Endothelial cell of hepatic sinusoid (primary cell): ENCODE measurements at regions not wholly inside any gene's neighbourhood (a gene's known extent, or its start where the extent isn't known, plus 50 kb on each side); places are given as distances from the start of the nearest gene placed in this dataset.

Source experiments
- in situ Hi-C: cut with HindIII; loops from 2 replicates; pipeline ENCODE4 v1.10.0; 2017; ENCODE audit warnings: low sequenced_read_pairs

DNA sequence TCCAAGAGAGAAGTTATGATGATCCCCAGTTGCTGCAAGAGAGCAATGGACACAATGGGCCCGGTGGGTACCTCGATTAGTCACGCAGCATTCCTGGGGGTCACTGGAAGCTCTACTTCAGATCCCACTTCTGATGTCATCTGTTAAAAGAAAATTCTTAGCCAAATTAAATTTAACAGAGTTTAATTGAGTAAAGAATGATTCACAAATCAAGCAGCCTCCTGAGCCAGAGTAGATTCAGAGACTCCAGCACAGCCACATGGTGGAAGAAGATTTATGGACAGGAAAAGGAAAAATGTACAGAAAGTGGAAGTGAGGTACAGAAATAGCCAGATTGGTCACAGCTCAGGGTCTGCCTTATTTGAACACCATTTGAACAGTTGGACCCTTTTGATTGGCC, 107.5 kb downstream of the SPTSSA start:
- in situ Hi-C loops = no loop called here

DNA sequence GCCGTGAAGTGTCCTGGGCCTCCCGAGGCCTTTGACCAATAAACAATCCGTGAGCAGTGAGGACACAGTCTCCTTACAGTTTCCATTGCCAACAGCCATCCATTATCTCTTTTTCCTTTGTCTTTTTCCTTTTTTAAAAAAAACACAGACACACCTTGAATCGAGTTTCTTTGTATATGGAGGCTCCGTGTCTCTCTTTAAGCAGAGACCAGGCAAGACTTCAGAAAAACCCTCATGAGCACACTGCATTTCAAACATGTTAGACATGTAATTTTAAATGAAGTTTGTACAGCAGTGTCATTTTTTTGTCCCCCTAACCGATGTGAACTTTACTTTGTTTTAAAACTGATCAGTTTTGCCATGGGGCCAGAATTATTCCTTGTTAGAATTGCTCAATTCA, 111.1 kb downstream of the SPTSSA start:
- in situ Hi-C loops = no loop called here

DNA sequence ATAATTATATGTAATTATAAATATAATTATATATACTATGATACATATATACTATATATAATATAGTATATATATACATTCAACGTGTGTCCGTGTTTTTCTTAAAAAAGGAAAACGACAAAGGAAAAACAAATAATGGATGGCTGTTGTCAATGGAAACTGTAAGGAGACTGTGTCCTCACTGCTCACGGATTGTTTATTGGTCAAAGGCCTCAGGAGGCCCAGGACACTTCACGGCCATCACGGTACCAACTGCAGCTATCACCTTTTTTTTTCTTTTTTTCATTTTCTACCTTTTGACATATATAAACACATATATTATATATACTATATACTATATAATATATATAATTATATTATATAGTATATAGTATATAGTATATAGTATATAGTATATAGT, 113.4 kb downstream of the SPTSSA start:
- in situ Hi-C loops = no loop called here

DNA sequence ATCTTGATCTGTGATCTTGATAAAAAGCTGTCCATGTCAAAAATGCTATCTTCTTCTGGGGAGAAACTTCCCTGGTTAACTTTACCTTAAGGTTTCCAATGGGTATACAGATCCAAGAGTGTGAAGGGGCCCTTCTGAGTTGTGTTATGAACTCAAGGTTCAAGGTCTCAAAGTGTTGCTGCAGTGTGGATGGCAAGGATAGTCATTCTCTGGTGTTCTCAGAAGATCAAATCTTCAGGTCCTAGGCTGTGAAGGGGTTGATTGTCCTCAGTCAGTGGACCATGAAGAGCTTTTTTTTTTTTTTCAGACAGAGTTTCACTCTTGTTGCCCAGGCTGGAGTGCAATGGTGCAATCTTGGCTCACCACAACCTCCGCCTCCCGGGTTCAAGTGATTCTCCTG, 114.4 kb downstream of the SPTSSA start:
- in situ Hi-C loops = no loop called here

DNA sequence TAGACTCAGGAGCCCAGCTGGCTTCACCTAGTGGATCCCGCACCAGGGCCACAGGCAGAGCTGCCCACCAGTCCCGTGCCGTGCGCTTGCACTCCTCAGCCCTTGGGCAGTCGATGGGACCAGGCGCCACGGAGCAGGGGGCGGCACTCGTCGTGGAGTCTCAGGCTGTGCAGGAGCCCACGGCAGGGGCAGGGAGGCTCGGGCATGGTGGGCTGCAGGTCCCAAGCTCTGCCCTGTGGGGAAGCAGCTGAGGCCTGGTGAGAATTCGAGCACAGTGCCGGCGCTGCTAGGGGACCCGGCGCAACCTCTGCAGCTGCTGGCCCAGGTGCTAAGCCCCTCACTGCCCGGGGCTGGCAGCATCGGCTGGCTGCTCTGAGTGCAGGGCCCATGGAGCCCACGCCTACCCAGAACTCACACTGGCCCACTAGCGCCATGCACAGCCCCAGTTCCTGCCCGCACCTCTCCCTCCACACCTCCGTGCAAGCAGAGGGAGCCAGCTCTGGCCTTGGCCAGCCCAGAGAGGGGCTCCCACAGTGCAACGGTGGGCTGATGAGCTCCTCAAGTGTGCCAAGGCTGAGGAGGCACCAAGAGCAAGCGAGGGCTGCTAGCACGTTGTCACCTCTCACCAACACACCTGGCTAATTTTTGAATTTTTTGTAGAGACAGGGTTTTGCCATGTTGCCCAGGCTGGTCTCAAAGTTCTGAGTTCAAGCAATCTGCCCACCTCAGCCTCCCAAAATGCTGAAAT, 116.1 kb downstream of the SPTSSA start:
- in situ Hi-C loops = no loop called here

DNA sequence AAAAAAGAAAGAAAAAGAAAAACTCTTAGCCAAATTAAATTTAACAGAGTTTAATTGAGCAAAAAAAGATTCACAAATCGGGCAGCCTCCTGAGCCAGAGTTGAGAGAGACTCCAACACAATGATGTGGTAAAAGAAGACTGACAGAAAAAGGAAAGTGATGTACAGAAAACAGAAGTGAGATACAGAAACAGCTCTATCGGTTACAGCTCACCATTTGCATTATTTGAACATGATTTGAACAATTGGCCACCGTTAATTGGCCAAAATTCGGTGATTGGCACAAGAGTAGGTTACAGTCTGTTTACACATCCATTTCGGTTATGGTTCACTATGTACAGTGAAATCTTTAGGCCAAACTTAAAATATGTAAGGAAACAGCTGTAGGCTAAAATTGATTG, 117.7 kb downstream of the SPTSSA start:
- in situ Hi-C loops = no loop called here

DNA sequence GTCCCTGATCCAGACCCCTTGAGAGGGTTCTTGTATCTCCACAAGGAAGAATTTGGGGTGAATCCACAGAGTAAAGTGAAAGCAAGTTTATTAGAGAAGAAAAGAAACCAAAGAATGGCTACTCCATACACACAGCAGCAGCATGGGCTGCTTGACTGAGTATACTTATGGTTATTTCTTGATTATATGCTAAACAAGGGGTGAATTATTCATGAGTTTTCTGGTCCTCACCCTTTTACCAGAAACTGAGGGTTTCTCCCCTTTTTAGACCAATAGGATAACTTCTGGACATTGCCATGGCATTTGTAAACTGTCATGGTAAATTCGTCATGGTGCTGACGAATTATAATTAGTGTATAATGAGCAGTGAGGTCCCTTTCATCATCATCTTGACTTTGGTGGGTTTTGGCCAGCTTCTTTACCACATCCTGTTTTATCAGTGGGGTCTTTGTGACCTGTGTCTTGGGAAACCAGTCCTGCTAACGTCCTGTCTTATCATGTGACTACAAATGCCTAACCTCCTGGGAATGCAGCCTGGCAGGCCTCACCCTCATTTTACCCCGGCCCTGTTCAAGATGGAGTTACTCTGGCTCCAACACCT, 121.9 kb downstream of the SPTSSA start:
- in situ Hi-C loops = no loop called here

DNA sequence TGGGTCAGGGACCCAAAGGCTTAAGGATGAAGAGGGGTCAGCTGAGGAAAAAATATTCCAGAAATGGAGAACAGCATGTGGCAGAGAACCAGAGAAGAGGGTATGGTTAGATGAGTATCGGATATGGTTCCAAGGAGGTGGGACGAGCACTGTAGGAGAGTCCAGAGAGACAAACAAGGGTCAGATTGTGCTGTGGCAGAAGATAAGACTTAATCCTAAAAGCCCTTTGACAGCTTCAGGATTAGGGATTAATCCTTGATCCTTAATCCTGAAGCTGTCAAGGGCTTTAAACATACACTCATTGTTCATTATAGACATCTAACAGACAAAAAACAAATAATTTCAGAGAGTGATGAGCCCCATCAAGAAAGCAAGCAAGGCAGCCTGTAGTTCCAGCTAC, 124.0 kb downstream of the SPTSSA start:
- in situ Hi-C loops = no loop called here

DNA sequence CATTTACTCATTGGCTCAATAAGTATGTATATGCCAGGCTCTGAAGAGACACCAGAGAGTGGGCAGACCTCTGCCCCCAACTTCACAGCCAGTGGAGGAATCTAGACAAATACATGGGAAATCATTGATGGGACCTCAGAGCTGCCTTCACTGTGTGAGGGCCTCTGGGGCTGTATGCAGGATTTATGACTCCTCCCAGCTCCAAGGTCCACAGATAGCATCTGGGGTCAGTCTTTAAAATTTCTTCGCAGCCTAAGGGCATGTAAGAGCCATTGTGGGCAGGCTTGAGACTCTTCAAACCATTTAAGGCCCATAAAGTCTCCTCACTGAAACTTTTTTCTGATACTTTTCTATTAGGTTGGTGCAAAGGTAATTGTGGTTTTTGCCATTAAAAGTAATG, 125.5 kb downstream of the SPTSSA start:
- in situ Hi-C loops = no loop called here

DNA sequence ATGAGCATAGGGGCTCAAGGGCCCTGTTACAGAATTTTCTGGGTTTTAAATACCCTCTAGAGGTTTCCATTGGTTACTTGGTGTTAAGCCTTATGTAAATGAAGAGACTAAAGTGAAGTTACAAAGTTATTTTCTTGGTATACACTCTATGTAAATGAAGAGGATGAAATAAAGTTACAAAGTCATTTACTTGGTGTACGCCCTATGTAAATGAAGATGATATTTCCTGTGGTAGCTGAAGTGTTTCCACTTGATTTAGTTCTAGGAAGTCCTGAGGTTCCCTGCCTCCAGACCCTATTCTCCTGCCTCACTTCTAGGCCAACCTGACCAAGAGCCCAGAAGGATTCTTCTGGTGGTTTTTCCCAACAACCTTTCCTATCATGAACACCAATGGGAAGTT, 126.1 kb downstream of the SPTSSA start:
- in situ Hi-C loops = no loop called here

DNA sequence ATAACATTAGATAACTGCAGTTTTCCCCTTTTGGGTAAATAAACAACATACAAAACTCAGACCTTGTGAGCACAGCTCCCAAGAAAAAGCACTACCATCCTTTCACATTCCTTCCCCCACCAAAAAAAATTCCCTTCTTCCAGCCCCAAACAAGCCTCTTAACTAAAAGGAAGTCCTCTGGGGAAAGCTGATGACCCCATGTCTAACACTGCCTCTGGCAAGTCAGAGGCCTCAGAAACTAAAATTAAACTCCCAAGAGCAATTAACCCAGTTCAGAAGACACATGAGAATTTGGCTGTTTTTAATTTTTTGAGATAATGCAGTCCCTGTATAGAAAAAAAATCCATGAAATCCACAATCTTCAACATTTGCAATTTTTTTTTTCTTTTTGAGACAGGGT, 127.7 kb downstream of the SPTSSA start:
- in situ Hi-C loops = no loop called here

DNA sequence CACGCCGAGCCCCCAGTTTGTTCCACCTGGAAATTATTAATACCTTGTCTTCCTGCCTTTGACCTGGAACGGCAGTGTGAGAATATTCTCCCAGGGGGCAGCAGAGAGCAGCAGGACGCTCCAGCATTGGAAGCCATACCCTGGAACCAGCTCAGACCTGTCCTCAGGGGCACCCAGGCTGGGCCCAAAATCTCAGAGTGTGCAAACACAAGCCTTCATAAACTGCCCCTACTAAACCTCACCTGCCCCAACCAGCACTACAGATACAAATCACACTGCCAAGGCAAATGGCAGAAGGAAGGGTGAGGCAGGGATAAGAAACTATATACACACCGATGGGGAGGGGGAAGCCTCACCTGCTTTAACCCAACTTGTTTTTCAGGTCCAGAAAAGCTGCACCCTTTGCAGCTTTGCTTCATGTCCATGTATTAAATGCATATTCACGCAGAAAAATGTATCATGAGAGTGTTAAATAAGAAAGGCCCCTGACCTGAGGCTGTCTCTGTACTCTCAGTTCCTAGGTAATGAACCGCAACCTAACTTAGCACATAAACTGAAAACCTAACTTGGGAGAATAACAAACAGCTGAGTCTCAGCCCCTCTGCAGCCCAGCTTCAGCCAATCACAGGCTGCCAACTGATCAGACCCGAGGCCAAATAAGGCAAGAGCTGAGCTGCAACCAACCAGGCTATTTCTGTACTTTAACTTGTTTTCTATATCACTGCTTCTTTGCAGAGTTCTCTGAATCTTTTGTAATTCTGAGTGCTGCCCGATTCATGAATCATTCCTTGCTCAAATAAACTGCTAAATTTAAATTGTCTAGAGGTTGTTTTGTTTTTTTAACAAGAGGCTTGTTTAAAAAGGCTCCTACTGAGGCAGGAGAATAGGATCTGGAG, 130.1 kb downstream of the SPTSSA start:
- in situ Hi-C loops = no loop called here

DNA sequence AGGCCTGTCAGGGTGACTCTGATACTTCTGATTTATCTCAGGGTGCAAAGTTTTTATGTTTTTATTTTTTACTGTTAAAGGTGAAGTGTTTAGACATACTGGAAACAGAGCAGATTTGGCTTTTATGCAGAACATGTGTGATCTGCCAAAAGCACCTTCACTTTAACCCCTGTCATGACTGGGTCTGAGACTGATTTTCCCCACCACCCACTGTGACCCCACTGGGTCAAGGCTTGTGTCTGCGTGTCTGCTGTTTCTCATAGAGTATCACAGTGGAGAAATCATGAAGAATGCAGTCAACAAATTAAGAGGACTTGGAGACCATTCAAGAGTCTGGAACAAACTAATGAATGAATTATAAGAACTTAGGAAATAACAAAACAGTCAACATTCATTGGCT, 131.2 kb downstream of the SPTSSA start:
- in situ Hi-C loops = no loop called here

DNA sequence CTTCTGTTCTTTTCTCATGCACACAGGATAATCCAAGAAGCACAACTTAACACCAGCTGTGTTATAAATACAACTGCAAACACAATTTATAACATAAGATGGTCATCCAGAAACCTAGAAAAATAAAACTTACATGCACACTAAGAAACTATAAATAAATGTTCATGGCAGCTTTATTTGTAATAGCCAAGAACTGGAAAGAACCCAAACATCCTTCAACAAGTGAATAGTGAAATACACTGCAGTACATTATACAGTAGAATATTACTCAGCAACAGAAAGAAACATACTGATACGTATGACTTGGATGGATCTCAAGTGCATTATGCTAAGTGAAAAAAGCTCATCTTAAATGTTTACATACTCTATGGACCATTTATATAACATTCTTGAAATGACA, 132.7 kb downstream of the SPTSSA start:
- in situ Hi-C loops = no loop called here

DNA sequence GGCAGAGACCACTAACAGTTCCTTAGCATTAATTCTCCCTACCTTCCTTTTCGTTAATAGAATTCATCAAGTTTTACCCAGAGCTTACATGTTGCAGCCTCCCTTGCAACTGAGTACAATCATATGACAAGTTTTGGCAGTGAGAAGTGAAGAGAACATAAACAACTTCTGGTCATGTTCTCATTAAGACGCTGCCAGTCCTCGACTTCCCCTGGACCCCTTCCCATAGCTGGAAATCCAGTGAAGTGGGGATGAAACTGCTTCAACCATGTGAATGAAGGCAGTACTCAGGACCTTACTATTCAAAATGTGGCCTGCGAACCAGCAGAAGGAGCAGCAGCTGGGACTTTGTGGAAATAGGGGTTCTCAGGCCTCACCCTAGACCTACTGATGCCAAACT, 133.9 kb downstream of the SPTSSA start:
- in situ Hi-C loops = no loop called here

DNA sequence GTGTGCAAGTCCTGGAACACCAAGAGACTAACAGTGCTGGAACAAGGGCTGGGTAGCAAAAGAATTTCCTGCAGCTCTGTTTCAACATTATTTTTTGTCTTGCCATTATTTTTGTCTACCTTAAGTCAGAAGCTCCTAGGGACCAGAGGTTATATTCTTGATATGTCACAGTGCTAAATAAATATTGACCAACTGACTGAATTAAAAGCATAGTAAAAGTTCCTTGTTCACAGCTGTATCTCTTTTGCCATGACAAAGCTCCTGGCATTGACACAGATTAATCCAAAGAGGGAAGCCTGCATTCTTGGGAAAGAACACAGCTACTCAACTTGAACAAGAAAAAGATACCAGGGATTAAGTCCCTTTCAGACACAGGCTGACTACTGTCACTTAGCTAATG, 136.5 kb downstream of the SPTSSA start:
- in situ Hi-C loops = no loop called here

DNA sequence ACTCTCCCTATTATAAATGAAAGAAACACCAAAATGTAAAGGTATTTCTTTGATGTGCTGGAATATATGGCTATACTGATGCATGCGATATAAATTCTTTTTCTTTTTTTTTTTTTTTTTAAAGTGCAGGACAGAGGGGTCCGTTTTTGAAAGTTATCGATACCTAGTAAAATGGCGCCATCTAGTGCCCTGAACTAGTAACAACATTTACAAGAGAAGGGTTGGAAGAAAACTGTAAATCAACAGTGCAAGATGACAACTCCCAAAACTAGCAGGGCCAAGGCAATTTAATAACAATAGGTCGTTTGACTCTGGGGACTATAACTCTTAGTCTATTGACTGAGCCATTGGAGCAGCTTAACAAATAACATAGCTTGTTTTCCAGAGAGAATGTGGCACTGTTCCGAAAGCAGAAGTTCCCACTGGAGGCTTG, 137.7 kb downstream of the SPTSSA start:
- in situ Hi-C loops = loop anchor here (25.0 kb wide), 1 partner anchor 1737 kb away; no protein-coding TSS in a partner anchor

DNA sequence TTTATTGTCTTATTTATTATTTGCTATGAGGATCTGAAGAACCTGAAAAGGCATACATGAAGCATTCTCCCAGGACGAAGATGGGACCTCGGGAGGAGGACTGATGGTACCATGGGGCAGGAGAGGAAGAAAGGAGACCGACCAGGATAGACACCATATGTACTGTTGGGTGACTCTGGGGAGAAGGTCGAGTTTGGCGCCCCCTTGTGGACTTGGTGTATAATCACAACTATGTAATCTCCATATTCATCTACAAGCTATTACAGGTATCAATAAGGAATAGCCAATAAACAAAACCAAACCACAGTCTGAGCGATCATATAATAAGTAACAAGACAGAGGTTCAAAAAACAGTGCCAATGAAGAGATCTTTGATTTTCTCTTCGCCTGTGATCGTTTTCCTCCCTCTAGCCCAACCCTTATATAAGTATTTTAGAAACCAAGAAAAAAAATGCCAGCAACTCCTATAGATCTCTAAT, 139.1 kb downstream of the SPTSSA start:
- in situ Hi-C loops = loop anchor here (25.0 kb wide), 1 partner anchor 1736 kb away; no protein-coding TSS in a partner anchor

DNA sequence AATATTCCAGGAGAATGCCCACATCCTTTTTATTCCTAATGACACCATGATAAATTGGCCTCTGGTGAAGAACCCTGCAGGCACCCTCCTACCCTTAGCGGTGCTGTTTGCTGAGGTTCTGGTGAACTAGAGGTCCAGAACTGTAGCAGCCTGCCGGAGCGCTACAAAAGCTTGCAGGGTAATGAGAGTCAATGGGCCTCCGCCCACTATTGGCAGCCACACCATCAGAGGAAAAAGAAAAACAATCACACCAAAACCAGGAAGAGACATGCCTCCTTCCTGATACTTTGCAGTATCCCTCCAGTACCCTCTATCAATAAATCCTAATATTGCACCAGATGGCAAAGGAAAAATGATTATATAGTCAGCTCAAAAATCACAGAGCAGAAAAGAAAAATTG, 142.9 kb downstream of the SPTSSA start:
- in situ Hi-C loops = loop anchor here (25.0 kb wide), 1 partner anchor 1732 kb away; no protein-coding TSS in a partner anchor

DNA sequence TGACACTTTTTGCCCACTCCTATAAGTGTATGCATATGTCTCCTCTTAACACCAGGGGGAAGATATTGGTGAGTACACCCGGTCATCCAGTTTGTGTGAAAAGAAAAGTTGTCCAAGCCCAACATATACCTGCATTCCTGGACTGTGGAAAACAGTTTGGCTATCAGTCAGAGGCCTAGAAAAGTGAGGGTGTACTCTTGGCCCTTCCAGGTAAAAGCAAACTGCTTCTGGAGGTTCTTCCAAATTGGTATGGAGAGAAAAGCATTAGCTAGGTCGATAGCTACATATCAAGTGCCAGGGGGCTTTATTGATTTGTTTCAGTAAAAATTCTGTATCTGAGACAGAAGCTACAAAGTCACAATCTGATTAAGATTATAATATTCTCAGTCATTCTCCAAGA, 144.0 kb downstream of the SPTSSA start:
- in situ Hi-C loops = loop anchor here (25.0 kb wide), 1 partner anchor 1731 kb away; no protein-coding TSS in a partner anchor

DNA sequence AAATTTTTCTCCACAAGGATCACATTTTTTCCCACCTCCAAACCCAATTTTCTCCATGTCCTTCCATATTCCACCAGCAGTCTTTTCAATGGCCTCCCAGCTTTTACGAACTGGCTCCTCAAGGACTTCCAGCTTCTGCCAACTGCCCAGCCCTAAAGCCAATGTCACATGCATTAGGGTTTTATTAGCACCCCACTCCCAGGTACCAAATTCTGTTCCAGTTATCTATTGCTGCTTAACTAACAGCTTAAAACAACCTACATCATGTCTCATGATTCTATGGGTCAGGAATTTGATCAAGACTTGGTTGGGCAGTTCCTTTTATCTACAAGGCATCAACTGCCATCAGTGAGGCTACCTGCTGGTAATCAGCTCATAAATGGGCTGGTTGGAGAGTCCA, 151.3 kb downstream of the SPTSSA start:
- in situ Hi-C loops = loop anchor here (5.0 to 25.0 kb wide), 2 partner anchors 67 to 1723 kb away; no protein-coding TSS in a partner anchor
